MM.1S (cell line): ENCODE measurements at regions not wholly inside any gene's neighbourhood (a gene's known extent, or its start where the extent isn't known, plus 50 kb on each side); places are given as distances from the start of the nearest gene placed in this dataset.

Source experiments
- EZH2 ChIP-seq: fragments of 300-600 bp; sonication (generic); optimal IDR thresholded peaks from 2 replicates; pipeline ENCODE3; 2017; ENCODE audit warnings: low read depth, mild to moderate bottlenecking, antibody characterized with exemption, low read length, mixed read lengths
- EZH2phosphoT487 ChIP-seq: fragments of 300-600 bp; sonication (generic); IDR thresholded peaks from 2 replicates; pipeline ENCODE4 v1.6.1; 2018; ENCODE audit warnings: antibody characterized with exemption, low read length
- TF ChIP-seq, protein P1 (sequence below): fragments of 300-600 bp; sonication (generic); IDR thresholded peaks from 2 replicates; pipeline ENCODE4 v1.5.1; 2016; ENCODE audit warnings: antibody characterized with exemption, low read length, mixed read lengths

DNA sequence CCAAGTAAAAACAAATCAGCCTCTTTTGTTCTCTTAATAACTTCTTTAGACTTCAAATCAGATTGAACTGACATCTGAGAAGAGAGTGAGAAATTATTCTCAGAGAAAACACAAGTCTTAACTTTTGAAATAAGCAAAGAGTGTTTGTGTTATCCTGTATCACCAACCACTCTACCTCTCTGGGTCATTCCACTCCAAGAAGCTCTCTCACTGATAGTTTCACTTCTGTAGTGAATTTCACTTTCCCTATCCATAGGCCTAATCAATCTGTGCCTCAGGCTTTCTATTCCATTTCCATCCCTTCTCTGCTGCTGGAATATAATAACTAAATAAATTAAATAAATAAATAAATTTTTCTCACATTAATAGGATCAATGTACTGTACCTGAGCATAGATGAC lies 235.0 kb downstream of the HTR1B start:
- TF ChIP-seq, protein P1, sequence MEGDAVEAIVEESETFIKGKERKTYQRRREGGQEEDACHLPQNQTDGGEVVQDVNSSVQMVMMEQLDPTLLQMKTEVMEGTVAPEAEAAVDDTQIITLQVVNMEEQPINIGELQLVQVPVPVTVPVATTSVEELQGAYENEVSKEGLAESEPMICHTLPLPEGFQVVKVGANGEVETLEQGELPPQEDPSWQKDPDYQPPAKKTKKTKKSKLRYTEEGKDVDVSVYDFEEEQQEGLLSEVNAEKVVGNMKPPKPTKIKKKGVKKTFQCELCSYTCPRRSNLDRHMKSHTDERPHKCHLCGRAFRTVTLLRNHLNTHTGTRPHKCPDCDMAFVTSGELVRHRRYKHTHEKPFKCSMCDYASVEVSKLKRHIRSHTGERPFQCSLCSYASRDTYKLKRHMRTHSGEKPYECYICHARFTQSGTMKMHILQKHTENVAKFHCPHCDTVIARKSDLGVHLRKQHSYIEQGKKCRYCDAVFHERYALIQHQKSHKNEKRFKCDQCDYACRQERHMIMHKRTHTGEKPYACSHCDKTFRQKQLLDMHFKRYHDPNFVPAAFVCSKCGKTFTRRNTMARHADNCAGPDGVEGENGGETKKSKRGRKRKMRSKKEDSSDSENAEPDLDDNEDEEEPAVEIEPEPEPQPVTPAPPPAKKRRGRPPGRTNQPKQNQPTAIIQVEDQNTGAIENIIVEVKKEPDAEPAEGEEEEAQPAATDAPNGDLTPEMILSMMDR, result no peak
- TF ChIP-seq EZH2 (no peak), EZH2phosphoT487 (no peak)
